Testis (tissue), 2 donors: ENCODE measurements at regions not wholly inside any gene's neighbourhood (a gene's known extent, or its start where the extent isn't known, plus 50 kb on each side); places are given as distances from the start of the nearest gene placed in this dataset.

Source experiments
- DNase-seq: peaks from one replicate; pipeline ENCODE4 v3.0.0-alpha.2; 2019
- H3K27ac ChIP-seq, 2 donors: fragments of 200-600 bp; sonication (generic); one replicate each; pipeline ENCODE4 v1.5.1; 2019
- H3K27me3 ChIP-seq: fragments of 200-600 bp; sonication (generic); one replicate; pipeline ENCODE4 v1.5.1; 2019
- H3K36me3 ChIP-seq: fragments of 200-600 bp; sonication (generic); one replicate; pipeline ENCODE4 v1.5.1; 2017; ENCODE audit warnings: low read depth; ENCODE audit errors: missing control alignments
- H3K4me1 ChIP-seq: fragments of 200-600 bp; sonication (generic); one replicate; pipeline ENCODE4 v1.5.1; 2019
- H3K4me3 ChIP-seq, 2 donors: fragments of 200-600 bp; sonication (generic); one replicate each; pipeline ENCODE4 v1.5.1; 2017 to 2019
- H3K9me3 ChIP-seq: fragments of 200-600 bp; sonication (generic); one replicate; pipeline ENCODE4 v1.5.1; 2017
- POLR2A ChIP-seq: fragments of 450-650 bp; IDR thresholded peaks from one replicate; pipeline ENCODE4 v1.6.1; 2017; ENCODE audit warnings: antibody characterized with exemption, mild to moderate bottlenecking, moderate library complexity
- WGBS, 2 donors: methylation state at CpG; one replicate each; pipeline ENCODE4 v1.1.5; 2018; 5-methylcytosine and 5-hydroxymethylcytosine counted together
- intact Hi-C: fragments of 100-400 bp; cut with DNase I; formaldehyde crosslinking; loops from one replicate; pipeline ENCODE4 v1.15.1; 2023; ENCODE audit warnings: low total_unique reads
- TF ChIP-seq, protein P1 (sequence below), 3 experiments: fragments of 450-650 bp in 2 of 3; fragments of 200-600 bp in 1 of 3; sonication (generic) in 1 of 3; IDR thresholded peaks; one replicate each; pipeline ENCODE4 v1.5.1; 2016 to 2019; ENCODE audit warnings: antibody characterized with exemption in 3 of 3, mild to moderate bottlenecking in 2 of 3, moderate library complexity in 1 of 3

GRCh38 chr13:79711631-79712030 is 230.7 kb downstream of the NDFIP2 start:
- no peaks in the 10 kb centered on the region for H3K27me3 ChIP-seq
- no peak for DNase-seq
- no peaks in the 10 kb centered on the region for H3K9me3 ChIP-seq
- H3K4me3 ChIP-seq = no peak overlapping the region
- intact Hi-C loops = no loop called here
- H3K36me3 ChIP-seq = no peaks in the 10 kb centered on the region
- no peaks in the 10 kb centered on the region for H3K4me1 ChIP-seq
- no peak for TF ChIP-seq POLR2A
- TF ChIP-seq, protein P1, sequence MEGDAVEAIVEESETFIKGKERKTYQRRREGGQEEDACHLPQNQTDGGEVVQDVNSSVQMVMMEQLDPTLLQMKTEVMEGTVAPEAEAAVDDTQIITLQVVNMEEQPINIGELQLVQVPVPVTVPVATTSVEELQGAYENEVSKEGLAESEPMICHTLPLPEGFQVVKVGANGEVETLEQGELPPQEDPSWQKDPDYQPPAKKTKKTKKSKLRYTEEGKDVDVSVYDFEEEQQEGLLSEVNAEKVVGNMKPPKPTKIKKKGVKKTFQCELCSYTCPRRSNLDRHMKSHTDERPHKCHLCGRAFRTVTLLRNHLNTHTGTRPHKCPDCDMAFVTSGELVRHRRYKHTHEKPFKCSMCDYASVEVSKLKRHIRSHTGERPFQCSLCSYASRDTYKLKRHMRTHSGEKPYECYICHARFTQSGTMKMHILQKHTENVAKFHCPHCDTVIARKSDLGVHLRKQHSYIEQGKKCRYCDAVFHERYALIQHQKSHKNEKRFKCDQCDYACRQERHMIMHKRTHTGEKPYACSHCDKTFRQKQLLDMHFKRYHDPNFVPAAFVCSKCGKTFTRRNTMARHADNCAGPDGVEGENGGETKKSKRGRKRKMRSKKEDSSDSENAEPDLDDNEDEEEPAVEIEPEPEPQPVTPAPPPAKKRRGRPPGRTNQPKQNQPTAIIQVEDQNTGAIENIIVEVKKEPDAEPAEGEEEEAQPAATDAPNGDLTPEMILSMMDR (IDR thresholded peaks at IDR 0.05) = no peak
- no peak overlapping the region for H3K27ac ChIP-seq

DNA sequence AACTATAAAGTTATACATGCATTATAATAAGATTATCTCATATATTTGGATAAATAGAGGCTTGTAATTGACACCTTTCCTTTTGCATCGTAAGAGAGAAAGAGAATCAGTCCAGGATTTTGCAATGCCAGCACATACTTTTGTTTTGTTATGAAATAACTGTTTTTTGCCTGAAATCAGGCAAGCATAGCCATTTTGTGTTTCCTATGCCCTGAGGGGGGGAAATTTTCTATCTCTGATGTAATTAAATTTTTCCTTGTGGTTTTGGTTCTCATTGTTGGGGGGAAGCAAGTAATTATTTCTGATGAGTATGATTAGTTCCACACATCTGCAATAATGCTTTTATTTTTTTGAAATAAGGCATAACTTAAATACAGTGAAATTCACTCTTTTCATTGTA is 229.4 kb downstream of the NDFIP2 start:
- H3K9me3 ChIP-seq = no peaks in the 10 kb centered on the region
- no peaks in the 10 kb centered on the region for H3K4me1 ChIP-seq
- no peaks in the 10 kb centered on the region for H3K27me3 ChIP-seq
- TF ChIP-seq, protein P1 (IDR thresholded peaks at IDR 0.05) = no peak
- no peak for TF ChIP-seq POLR2A
- intact Hi-C loops = no loop called here
- no peaks in the 10 kb centered on the region for H3K36me3 ChIP-seq
- WGBS, 2 donors = 78 to 81% methylated on average over 1 of the region's 1 CpG
- no peak for DNase-seq
- H3K27ac ChIP-seq = no peak overlapping the region
- H3K4me3 ChIP-seq = no peak overlapping the region

GRCh38 chr13:79709471-79709870 is 228.5 kb downstream of the NDFIP2 start:
- no peak for DNase-seq
- no peak overlapping the region for H3K27ac ChIP-seq
- no peaks in the 10 kb centered on the region for H3K9me3 ChIP-seq
- H3K4me1 ChIP-seq = no peaks in the 10 kb centered on the region
- H3K36me3 ChIP-seq = no peaks in the 10 kb centered on the region
- TF ChIP-seq, protein P1 (IDR thresholded peaks at IDR 0.05) = no peak
- no peak for TF ChIP-seq POLR2A
- intact Hi-C loops = no loop called here
- WGBS, 2 donors = 71 to 75% methylated on average over 2 of the region's 2 CpGs
- H3K27me3 ChIP-seq = no peaks in the 10 kb centered on the region
- H3K4me3 ChIP-seq = no peak overlapping the region

- intact Hi-C loops = no loop called here
- WGBS, 2 donors = 86 to 96% methylated on average over 1 of the region's 1 CpG
- H3K4me3 ChIP-seq = no peak overlapping the region
- no peak for DNase-seq
- no peaks in the 10 kb centered on the region for H3K4me1 ChIP-seq
- TF ChIP-seq, protein P1 (IDR thresholded peaks at IDR 0.05) = no peak
- no peak for TF ChIP-seq POLR2A
- no peaks in the 10 kb centered on the region for H3K27me3 ChIP-seq
- no peak overlapping the region for H3K27ac ChIP-seq
- no peaks in the 10 kb centered on the region for H3K9me3 ChIP-seq
- no peaks in the 10 kb centered on the region for H3K36me3 ChIP-seq
These were observed 222.8 kb downstream of the NDFIP2 start for GRCh38 chr13:79703772-79704171.

GRCh38 chr13:79695754-79696153 is 214.8 kb downstream of the NDFIP2 start:
- Histone ChIP-seq H3K4me1 (no peaks in the 10 kb centered on the region), H3K27me3 (peaks cover 3% of the 10 kb centered on the region), H3K27ac (no peak overlapping the region), H3K4me3 (no peak overlapping the region), H3K36me3 (no peaks in the 10 kb centered on the region), H3K9me3 (no peaks in the 10 kb centered on the region)
- TF ChIP-seq, protein P1 (IDR thresholded peaks at IDR 0.05) = no peak
- TF ChIP-seq POLR2A = no peak
- no peak for DNase-seq
- intact Hi-C loops = no loop called here
- WGBS, 2 donors = 93 to 94% methylated on average over 2 of the region's 2 CpGs
